ENCODE measurements at regions not wholly inside any gene's neighbourhood (a gene's known extent, or its start where the extent isn't known, plus 50 kb on each side); places are given as distances from the start of the nearest gene placed in this dataset.

DNA sequence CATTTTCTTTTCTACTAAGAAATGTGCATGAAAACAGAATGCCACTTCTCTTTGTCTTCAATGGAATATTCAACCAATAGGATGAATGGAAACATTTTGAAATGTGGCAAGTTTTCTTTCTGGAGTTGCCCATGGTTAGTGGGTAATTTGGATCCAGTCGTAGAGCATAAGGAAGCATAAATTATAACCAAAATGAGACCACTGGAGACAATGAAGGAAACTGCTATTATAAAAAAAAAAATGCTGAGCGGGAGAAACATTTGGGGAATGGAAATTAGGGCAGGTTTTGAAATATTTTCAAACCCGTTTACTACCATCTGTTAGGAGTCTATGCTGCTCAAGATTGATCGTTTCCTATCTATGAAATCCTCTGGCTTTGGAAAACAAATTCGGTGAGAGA, 182.9 kb upstream of the PRKCQ start:
- TF ChIP-seq YY1 (IDR thresholded peaks at IDR 0.05; ENCODE audit: low read depth) (no peak), TCF12 (IDR thresholded peaks at IDR 0.05; ENCODE audit: low read depth) (no peak), ZBTB7A (IDR thresholded peaks at IDR 0.05; ENCODE audit: low read depth) (no peak), NFIC (IDR thresholded peaks at IDR 0.05) (no peak), TAF1 (IDR thresholded peaks at IDR 0.05; ENCODE audit: low read depth) (no peak), CREB1 (IDR thresholded peaks at IDR 0.05; ENCODE audit: low read depth) (no peak)
- TF ChIP-seq, protein P1, sequence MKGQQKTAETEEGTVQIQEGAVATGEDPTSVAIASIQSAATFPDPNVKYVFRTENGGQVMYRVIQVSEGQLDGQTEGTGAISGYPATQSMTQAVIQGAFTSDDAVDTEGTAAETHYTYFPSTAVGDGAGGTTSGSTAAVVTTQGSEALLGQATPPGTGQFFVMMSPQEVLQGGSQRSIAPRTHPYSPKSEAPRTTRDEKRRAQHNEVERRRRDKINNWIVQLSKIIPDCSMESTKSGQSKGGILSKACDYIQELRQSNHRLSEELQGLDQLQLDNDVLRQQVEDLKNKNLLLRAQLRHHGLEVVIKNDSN (IDR thresholded peaks at IDR 0.05), result no peak

DNA sequence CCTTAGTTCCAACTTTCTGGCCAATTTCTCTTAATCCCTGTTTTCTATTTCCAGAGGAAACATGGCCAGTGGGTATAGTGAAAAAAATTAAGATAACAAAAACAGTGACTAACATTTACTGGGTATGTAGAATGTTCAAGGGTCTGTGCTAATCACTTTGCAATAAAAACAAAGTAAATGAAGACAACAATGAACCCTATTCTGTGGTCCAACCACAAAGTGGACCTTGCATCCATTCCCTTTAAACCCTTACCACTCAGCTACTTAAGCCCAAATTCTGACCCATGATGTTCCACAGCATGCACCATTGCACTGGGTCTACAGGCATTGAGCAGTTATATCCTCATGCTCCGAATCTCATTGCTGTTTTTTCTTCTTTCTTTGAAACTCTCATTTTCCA, 179.9 kb upstream of the PRKCQ start:
- TF ChIP-seq CEBPB (IDR thresholded peaks at IDR 0.05) (no peak), TEAD4 (IDR thresholded peaks at IDR 0.05) (no peak), EP300 (IDR thresholded peaks at IDR 0.05; ENCODE audit: borderline replicate concordance) (no peak), YY1 (IDR thresholded peaks at IDR 0.05; ENCODE audit: low read depth) (no peak), TAF1 (IDR thresholded peaks at IDR 0.05; ENCODE audit: low read depth) (no peak), NFIC (IDR thresholded peaks at IDR 0.05) (no peak), TCF12 (IDR thresholded peaks at IDR 0.05; ENCODE audit: low read depth) (no peak), FOXM1 (IDR thresholded peaks at IDR 0.05; ENCODE audit: borderline replicate concordance, low read depth) (no peak), EGR1 (IDR thresholded peaks at IDR 0.05) (no peak), CREB1 (IDR thresholded peaks at IDR 0.05; ENCODE audit: low read depth) (no peak), RAD21 (IDR thresholded peaks at IDR 0.05; ENCODE audit: low read depth) (no peak), ZBTB7A (IDR thresholded peaks at IDR 0.05; ENCODE audit: low read depth) (no peak)
- TF ChIP-seq, protein P2, sequence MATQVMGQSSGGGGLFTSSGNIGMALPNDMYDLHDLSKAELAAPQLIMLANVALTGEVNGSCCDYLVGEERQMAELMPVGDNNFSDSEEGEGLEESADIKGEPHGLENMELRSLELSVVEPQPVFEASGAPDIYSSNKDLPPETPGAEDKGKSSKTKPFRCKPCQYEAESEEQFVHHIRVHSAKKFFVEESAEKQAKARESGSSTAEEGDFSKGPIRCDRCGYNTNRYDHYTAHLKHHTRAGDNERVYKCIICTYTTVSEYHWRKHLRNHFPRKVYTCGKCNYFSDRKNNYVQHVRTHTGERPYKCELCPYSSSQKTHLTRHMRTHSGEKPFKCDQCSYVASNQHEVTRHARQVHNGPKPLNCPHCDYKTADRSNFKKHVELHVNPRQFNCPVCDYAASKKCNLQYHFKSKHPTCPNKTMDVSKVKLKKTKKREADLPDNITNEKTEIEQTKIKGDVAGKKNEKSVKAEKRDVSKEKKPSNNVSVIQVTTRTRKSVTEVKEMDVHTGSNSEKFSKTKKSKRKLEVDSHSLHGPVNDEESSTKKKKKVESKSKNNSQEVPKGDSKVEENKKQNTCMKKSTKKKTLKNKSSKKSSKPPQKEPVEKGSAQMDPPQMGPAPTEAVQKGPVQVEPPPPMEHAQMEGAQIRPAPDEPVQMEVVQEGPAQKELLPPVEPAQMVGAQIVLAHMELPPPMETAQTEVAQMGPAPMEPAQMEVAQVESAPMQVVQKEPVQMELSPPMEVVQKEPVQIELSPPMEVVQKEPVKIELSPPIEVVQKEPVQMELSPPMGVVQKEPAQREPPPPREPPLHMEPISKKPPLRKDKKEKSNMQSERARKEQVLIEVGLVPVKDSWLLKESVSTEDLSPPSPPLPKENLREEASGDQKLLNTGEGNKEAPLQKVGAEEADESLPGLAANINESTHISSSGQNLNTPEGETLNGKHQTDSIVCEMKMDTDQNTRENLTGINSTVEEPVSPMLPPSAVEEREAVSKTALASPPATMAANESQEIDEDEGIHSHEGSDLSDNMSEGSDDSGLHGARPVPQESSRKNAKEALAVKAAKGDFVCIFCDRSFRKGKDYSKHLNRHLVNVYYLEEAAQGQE (IDR thresholded peaks at IDR 0.05; ENCODE audit: low read depth), result no peak
- TF ChIP-seq, protein P3, sequence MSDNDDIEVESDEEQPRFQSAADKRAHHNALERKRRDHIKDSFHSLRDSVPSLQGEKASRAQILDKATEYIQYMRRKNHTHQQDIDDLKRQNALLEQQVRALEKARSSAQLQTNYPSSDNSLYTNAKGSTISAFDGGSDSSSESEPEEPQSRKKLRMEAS (IDR thresholded peaks at IDR 0.05), result no peak
- TF ChIP-seq, protein P1 (IDR thresholded peaks at IDR 0.05), result no peak

DNA sequence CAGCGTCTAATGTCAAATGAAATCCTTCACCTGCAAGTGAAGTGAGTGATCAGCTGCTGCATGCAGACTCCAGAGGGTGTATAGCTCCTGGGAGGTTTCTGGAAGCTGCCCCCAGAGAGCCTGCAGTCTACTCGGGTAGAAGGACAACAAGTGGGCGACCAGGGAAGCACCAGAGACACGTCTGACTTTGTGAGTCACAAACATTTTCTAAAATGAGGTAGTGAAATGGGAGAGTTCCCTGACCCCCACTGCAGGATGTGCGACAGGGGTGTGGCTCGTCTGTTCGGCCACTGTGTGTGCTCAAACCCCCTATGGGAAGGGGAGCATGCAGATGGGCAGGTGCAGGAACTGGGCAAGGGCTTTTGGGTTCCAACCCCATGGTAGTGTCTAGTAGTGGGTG, 177.1 kb upstream of the PRKCQ start:
- TF ChIP-seq EGR1 (IDR thresholded peaks at IDR 0.05), result no peak

DNA sequence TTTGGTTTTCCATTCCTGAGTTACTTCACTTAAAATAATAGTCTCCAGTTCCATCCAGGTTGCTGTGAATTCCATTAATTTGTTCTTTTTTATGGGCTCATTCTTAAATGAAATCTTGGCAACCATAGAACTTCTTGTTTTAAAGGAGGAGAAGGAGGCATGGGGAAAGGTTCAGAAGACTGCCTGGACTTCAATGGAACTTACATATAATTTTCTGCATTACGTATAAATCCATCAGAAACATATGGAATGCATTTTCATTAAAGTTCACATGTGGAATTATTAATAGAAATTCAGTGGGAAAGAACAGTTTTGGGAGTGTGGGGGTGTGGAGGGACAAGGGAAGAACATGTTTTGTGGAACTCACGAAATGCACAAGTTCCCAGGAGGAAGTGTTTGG, 176.6 kb upstream of the PRKCQ start:
- TF ChIP-seq CREB1 (IDR thresholded peaks at IDR 0.05; ENCODE audit: low read depth), result no peak
- no peak for TF ChIP-seq TAF1 (IDR thresholded peaks at IDR 0.05; ENCODE audit: low read depth)
- no peak for TF ChIP-seq ZBTB7A (IDR thresholded peaks at IDR 0.05; ENCODE audit: low read depth)
- no peak for TF ChIP-seq TEAD4 (IDR thresholded peaks at IDR 0.05)
- no peak for TF ChIP-seq EGR1 (IDR thresholded peaks at IDR 0.05)
- TF ChIP-seq, protein P1 (IDR thresholded peaks at IDR 0.05), result no peak
- TF ChIP-seq, protein P2 (IDR thresholded peaks at IDR 0.05; ENCODE audit: low read depth), result no peak
- TF ChIP-seq EP300 (IDR thresholded peaks at IDR 0.05; ENCODE audit: borderline replicate concordance), result no peak
- no peak for TF ChIP-seq NFIC (IDR thresholded peaks at IDR 0.05)
- TF ChIP-seq CEBPB (IDR thresholded peaks at IDR 0.05), result no peak
- TF ChIP-seq FOXM1 (IDR thresholded peaks at IDR 0.05; ENCODE audit: borderline replicate concordance, low read depth), result no peak
- TF ChIP-seq RAD21 (IDR thresholded peaks at IDR 0.05; ENCODE audit: low read depth), result no peak
- TF ChIP-seq, protein P3 (IDR thresholded peaks at IDR 0.05), result no peak
- no peak for TF ChIP-seq YY1 (IDR thresholded peaks at IDR 0.05; ENCODE audit: low read depth)
- TF ChIP-seq TCF12 (IDR thresholded peaks at IDR 0.05; ENCODE audit: low read depth), result no peak

DNA sequence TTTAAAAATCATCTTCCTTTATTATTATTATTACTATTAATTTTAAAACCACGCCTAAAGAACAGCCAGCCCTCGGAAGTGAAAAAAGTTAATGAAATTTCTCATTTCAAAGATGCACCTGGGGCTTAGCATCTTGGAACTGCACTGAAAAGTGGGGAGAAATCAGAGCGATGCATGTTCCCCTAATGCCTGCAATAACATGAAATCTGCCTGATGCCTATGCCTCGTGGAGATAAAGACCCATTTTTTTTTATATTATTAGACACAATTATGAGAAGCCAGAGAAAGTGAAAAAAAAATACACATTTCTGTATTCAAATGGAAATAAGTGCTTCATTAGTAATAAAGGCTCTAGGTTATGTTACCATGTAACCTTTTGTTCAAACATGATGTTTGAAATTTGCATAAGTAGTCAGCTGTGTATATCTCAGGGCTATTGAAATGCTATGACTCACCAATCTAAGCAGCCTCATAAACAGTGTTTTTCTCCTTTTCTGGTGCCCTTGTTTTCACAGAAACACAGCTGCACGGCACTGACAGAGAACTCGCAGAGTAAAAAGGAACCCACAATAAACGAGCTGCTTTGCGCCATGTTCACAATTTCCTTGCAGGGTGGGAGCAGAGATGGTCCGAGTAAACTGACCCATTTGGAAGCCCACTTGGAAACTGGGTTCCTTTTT, 175.8 kb upstream of the PRKCQ start:
- TF ChIP-seq, protein P3 (IDR thresholded peaks at IDR 0.05), result no peak
- no peak for TF ChIP-seq TAF1 (IDR thresholded peaks at IDR 0.05; ENCODE audit: low read depth)
- no peak for TF ChIP-seq RAD21 (IDR thresholded peaks at IDR 0.05; ENCODE audit: low read depth)
- TF ChIP-seq TEAD4 (IDR thresholded peaks at IDR 0.05), result no peak
- TF ChIP-seq NFIC (IDR thresholded peaks at IDR 0.05), result no peak
- TF ChIP-seq CEBPB (IDR thresholded peaks at IDR 0.05), result no peak
- no peak for TF ChIP-seq YY1 (IDR thresholded peaks at IDR 0.05; ENCODE audit: low read depth)
- TF ChIP-seq CREB1 (IDR thresholded peaks at IDR 0.05; ENCODE audit: low read depth), result no peak
- TF ChIP-seq EP300 (IDR thresholded peaks at IDR 0.05; ENCODE audit: borderline replicate concordance), result no peak
- no peak for TF ChIP-seq FOXM1 (IDR thresholded peaks at IDR 0.05; ENCODE audit: borderline replicate concordance, low read depth)
- TF ChIP-seq EGR1 (IDR thresholded peaks at IDR 0.05), result no peak
- TF ChIP-seq, protein P2 (IDR thresholded peaks at IDR 0.05; ENCODE audit: low read depth), result no peak
- TF ChIP-seq ZBTB7A (IDR thresholded peaks at IDR 0.05; ENCODE audit: low read depth), result no peak
- TF ChIP-seq, protein P1 (IDR thresholded peaks at IDR 0.05), result no peak
- no peak for TF ChIP-seq TCF12 (IDR thresholded peaks at IDR 0.05; ENCODE audit: low read depth)

Data from Ishikawa (cell line).